GM12864 (cell line): ENCODE measurements at regions not wholly inside any gene's neighbourhood (a gene's known extent, or its start where the extent isn't known, plus 50 kb on each side); places are given as distances from the start of the nearest gene placed in this dataset.

Experiments used
- DNase-seq: peaks from one replicate; pipeline ENCODE4 v3.0.0-alpha.2; 2011; ENCODE audit warnings: low read depth
- H3K4me3 ChIP-seq: 2 replicates; pipeline ENCODE4 v1.5.1; 2011; ENCODE audit warnings: mild to moderate bottlenecking, low read depth, low read length, control low read depth
- TF ChIP-seq, protein P1 (sequence below): IDR thresholded peaks from 2 replicates; pipeline ENCODE4 v1.5.1; 2011; ENCODE audit warnings: low read depth, mild to moderate bottlenecking, moderate library complexity, low read length, control low read depth, inconsistent platforms; ENCODE audit errors: missing control alignments

DNA sequence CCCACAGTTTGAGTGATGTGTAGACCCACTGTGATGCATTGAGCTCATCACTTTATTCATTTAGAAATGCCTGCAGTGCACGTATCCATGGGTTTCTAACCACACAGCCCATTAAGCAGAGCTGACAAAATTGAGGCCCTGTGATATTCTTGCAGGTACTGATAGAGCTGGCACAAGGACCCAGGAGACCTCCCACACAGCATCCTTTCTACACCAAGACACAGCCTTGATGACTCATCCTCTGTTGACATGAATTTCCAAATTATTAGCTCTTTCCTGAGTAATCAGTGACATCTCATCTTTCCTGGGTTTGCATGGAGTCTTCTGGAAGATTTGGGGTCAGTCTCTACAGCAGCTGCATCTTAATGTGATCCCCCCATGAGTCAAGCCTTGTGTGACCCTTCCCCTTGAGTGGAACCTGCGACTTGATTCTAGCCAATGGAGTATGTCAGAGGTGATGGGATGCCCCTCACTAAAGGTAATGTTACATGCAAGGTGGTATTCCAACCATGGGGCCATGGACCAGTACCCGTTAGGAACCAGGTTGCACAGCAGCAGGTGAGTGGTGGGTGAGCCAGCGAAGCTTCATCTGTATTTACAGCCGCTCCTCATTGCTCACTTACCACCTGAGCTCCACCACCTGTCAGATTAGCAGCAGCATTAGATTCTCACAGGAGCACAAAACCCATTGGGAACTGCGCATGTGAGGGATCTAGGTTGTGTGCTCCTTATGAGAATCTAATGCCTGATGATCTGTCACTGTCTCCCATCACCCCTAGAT is 181.1 kb upstream of the ARL4C start:
- no peak for DNase-seq
- TF ChIP-seq, protein P1, sequence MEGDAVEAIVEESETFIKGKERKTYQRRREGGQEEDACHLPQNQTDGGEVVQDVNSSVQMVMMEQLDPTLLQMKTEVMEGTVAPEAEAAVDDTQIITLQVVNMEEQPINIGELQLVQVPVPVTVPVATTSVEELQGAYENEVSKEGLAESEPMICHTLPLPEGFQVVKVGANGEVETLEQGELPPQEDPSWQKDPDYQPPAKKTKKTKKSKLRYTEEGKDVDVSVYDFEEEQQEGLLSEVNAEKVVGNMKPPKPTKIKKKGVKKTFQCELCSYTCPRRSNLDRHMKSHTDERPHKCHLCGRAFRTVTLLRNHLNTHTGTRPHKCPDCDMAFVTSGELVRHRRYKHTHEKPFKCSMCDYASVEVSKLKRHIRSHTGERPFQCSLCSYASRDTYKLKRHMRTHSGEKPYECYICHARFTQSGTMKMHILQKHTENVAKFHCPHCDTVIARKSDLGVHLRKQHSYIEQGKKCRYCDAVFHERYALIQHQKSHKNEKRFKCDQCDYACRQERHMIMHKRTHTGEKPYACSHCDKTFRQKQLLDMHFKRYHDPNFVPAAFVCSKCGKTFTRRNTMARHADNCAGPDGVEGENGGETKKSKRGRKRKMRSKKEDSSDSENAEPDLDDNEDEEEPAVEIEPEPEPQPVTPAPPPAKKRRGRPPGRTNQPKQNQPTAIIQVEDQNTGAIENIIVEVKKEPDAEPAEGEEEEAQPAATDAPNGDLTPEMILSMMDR: no peak
- H3K4me3 ChIP-seq: no peak overlapping the region

DNA sequence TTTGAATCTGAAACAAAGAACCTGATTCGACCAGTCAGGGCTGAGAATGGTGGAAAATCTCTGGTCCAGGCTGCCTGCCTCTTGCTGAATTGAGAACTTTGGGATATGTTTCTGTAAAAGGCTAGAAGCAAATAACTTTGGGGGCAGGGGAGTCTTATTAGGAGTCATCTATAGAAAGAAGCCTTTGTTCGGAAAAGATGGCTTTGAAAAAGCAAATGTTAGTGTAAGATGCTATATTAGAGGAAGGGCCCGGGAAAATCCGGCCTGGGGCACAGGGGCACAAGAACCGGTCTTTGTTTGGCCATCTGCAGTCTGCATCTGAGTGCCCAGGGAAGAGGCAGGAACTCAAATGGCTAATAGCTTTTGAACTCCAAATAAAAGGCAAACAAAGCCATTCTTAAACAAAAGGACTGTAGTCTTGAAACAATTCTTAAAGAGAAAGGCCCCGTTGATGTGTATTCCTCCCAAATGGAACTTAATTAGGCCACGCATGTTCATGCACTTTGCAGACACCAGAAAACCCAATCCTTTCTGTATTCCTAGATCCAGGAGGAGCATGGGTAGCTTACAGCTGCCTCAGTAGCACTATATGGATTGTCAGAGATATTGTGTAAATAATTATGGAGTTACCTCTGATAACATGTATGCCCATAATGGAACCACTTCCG is 180.0 kb upstream of the ARL4C start:
- no peak for DNase-seq
- TF ChIP-seq, protein P1: no peak
- H3K4me3 ChIP-seq: no peak overlapping the region

DNA sequence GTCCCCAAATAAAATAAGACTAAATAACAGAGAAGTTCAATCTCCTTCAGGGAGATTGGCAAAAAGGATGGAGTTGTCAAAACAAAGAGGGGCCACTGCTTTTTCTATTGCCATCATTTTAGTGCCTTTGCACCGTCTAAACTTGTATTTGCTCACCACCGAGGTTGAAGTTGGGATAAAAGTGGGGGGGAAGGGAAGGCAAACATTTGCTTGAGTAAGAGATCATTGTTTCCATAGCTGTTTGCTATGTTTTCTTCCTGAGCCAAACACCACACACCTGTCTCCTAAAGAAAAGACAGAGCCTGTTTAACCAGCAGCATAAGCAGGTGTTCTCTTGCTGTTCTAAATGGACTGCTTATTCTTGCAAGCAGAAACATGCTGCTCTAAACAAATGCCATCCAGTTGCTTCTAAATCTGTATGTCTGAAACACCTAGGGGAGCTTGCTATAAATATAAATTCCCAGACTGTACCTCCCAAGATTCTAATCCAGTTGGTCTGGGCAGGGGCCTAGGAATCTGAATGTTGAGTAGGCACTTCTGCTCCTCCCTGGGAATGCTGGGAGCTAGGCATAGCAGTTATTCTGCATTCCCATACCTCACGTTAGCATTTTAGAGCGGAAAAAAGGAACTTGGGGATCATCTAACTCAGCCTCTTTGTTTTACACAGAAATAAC is 179.4 kb upstream of the ARL4C start:
- TF ChIP-seq, protein P1: no peak
- no peak for DNase-seq
- no peak overlapping the region for H3K4me3 ChIP-seq

DNA sequence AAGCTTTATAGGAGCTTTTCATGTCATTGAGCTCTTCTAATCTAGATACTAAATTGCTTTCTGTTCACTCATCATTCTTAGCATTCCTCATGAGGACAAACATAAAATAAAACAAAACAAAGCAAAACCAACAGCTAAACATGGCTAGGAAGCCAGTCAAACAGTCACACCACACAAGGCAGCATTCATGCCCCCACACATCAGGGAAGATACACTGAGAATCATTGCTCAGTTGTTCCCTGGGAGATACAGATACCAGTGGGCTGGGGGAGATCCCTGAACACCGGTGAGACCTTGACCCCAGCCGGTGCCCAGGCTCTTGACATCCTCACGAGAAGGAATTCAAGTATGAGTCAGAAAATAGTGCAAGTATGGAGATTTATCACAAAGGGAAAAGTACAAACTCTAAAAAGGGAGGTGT is 177.9 kb upstream of the ARL4C start:
- H3K4me3 ChIP-seq: no peak overlapping the region
- DNase-seq: no peak
- TF ChIP-seq, protein P1: no peak

DNA sequence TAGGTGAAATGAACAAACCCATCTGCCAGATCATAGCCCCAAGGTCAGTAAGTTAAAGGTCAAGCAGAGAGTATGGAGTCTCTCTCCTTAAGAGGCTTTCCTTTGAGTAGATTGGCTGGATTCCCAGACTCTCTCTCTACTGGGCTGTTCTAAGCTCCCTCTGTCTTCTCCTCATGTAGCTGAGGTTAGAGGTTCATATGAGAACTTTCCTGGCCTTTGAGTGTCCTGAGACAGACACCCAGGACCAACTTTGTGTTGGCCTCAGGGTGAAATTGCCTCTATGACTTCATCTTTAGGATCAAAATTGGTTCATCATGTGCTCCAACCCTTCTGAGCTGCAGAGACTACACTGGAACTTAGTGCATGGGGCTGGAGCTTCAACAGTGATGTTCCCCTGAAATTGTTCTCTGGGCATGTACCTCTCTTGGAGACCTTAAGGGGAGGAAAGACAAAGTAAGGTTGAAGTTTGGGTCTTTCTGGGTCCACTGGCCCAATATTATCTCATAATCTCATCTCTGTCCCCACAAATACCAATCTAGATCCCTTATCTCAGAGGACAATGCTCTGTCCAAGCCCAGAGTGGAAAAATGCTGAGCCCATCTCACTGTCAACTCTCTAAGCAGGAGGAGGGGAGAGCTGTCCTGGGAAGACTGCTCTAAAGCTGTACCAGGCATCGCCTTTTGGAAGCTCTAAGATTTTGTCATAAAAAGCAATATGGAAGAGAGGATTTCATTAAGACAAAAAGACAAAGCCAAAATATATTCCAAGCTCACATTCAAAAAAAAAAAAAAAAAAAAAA is 177.3 kb upstream of the ARL4C start:
- DNase-seq: no peak
- TF ChIP-seq, protein P1: no peak
- H3K4me3 ChIP-seq: no peak overlapping the region

DNA sequence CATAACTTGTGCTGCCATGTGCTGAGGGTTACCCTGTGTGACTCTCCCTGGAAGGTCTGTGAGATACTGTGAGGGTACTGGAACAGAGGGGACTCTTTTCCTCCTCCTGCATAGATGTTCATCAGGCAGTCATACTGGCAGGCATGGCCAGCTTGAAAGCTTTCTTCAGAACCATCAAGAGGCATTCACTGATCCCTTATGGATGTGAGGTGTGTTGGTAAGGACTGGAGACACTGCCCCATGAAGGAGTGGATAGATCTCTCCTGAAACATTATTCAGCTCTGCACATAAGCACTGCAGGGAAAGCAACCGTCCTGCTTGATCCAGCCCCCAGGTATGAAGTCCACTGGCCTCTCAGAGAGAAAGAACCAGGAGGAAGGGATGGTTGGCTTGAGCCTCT is 176.6 kb upstream of the ARL4C start:
- no peak for DNase-seq
- TF ChIP-seq, protein P1: no peak
- no peak overlapping the region for H3K4me3 ChIP-seq
